HG03139 (cell line): ENCODE measurements at regions not wholly inside any gene's neighbourhood (a gene's known extent, or its start where the extent isn't known, plus 50 kb on each side); places are given as distances from the start of the nearest gene placed in this dataset.

Source experiments
- ATAC-seq: cut with Tn5 transposase; IDR thresholded peaks from one replicate; pipeline ENCODE4 v1.9.1; 2021; ENCODE audit not compliant: unreplicated experiment

DNA sequence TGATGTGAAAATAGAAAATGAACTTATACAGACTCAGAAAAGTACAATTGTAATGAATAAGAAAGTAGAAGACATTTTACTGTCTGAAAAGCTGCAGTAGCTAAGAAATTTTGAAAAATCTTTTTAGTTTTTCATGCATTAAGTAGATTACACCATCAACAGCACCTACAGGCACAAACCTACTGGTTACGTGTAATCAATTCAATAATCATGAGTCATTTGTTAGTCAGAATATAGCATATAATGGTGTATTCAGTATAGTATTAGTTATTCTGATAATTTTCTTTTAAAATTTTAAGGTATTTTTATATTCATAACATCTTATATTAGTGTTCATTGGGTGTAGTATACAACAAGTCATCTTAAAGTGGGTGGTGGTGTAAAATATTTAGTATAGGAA, 550.5 kb upstream of the GBE1 start:
- no peak for ATAC-seq

DNA sequence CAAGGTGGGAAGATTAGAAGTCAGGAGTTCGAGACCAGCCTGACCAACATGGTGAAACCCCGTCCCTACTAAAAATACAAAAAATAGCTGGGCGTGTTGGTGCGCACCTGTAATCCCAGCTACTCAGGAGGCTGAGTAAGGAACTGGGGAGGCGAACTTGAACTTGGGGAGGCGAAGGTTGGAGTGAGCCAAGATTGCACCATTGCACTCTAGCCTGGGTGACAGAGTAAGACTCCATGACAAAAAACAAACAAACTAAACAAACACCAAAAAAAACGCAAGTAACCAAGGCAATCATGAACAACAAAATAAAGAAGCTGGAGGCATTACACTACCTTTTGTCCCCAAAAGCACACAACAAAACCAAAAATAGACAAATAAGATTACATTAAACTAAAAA, 547.3 kb upstream of the GBE1 start:
- ATAC-seq: no peak

DNA sequence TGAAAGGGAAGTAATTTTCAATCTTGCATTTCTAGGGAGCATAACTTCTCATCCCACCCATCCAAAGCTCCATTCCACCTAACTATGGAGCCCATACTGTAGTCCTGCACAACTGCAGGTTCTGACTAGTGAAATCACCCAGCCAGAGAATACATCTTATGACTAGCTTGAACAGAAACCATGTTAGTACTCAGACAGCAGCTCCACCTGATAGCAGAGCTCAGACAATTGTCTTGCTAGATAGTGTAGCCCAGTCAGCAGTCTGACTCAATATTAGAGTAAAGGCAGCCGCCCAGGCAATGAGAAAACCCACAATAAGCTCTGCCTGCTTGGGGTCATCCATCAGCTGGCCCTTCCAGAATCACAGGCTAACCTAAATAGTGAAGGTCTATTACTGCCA, 544.7 kb upstream of the GBE1 start:
- ATAC-seq: no peak

DNA sequence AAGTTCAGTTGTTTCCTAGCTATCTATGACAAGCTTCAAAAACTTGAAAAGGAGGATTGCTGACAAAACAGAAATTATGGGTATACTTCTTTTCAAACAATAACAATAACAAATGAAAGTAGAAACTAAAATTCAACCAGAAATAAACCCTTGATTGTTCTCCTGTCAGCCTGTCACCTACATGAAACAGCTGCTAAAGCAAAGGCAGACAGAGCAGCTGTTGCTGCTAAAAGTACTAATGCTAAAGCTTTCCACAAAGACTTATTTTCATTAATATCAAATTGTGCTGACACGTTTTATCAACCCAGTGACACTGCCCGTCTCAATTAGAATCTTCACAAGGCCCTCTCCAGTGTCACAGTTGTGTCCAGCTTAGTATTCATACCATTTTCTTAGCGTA, 533.2 kb upstream of the GBE1 start:
- ATAC-seq: no peak

DNA sequence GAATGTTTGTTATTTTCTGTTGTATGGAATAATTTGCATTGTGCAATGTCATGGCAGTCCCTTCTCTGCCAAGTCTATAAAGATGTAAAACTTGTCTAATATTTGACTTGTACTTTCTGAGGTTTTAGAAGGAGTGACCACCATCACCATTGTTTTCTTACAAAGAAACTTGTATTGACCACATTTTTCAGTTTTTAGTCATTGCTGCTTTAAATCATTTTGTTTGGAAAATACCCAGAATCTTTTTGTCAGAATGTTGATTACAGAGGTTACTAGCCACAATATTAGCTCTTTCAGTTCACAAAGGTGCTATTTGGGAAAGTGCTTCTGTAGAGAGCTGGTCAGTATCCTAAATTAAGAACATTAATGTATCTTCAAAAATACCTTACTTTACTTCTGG, 532.4 kb upstream of the GBE1 start:
- ATAC-seq: peak; percentile 74

DNA sequence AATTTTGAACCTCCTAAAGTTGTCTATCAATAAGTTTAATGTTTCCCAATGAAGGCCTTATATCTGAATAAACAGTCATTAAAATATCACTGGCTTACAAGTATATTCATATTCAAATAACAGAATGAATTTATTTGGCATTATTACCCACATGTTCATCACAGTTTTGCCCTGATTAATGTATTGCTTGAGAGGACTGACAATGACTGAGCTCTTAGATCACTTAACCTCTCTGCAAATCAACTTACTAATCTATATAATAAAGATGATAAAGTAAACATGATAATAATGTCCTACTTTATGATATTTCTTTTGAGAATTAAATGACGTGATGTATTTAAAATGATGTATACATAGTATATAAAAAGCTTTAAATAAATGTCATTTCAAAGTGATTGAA, 532.0 kb upstream of the GBE1 start:
- no peak for ATAC-seq

DNA sequence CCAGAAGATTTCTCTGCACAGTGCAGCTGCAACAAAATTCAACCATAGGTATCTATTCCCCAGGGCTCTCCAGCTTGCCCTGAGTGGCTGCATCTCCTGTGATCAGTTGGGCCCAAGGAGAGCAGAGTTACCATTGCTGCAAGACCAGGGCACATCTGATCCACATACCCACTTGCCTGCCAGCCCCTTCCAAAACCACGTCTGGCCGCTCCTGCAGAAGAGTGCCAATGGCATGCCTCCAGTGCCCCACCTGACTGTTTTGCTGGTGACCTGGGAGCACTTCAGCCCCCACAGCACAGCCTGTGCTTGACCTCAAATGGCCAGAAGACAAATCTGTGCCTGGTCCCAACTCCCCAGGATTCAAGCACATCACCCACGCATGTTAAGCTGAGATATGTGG, 526.1 kb upstream of the GBE1 start:
- no peak for ATAC-seq

DNA sequence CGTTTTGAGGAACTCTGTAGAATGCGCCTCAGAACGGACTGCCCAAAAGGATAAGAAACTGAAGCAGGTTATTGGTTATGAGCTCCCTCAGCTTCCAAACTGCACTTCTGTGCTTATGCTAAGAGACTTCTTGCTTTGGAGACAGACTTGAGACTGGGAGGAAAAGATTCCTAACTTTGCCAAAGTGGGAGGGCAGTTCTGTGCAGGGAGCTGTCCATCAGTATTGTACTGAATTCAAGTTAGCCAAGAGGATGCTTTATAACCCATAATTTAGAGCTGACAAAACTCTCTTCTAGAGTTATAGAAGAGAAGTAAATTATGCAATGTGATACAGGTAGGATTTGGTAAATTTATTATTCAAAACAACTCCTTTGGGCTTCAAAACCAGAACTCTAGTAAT, 519.8 kb upstream of the GBE1 start:
- ATAC-seq: no peak

DNA sequence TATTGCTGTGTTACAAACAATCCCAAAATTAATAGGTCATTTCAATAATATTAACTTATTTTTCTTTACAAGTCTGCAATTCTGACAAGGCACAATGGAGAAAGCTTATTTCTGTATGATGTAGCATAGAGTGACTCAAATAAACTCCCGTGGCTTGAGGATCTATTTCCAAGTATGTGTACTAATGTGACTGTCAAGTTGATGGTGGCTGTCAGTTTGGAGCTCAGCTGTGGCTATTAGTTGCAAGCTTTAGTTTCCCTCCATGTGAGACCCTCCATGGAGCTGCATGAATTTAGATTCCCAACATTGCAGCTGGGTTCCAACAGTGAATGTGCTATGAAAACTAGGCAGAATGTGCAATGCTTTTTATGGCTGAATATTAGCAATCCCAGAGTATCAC, 515.5 kb upstream of the GBE1 start:
- ATAC-seq: no peak

DNA sequence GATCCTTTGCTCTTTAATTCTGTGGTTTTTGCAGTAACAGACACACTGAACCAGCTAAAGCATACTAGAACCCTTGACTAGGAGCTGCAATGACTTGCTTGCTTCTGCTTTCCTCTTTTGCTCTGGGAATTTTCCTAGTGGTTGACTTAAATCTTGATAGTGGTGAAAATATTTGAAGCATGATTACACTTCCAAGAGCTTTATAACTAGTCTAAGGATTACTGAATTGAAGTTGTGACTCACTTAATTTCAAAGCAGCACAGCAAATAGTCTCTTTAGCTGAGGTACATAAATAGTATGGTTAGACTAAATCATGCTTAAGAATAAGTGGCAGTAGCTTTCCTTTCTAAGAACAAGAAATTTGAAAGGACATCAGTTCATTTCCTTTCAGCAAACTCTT, 513.5 kb upstream of the GBE1 start:
- no peak for ATAC-seq

DNA sequence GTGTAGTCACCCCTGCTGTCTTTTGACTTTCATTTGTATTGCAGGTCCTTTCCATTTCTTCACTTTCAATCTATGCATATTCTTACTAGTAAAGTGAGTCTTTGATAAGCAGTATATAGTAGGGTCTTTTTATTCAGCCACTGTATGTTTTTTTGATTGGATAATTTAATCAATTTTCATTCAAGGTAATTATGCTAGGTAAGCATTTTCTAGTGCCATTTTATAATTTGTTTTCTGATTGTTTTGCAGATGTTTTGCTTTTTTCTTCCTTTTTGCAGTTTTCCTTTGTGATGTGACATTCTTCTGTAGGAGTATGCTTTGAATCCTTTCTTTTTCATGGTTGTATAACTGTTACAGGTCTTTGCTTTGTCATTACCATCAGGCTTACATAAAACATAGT, 504.3 kb upstream of the GBE1 start:
- no peak for ATAC-seq

DNA sequence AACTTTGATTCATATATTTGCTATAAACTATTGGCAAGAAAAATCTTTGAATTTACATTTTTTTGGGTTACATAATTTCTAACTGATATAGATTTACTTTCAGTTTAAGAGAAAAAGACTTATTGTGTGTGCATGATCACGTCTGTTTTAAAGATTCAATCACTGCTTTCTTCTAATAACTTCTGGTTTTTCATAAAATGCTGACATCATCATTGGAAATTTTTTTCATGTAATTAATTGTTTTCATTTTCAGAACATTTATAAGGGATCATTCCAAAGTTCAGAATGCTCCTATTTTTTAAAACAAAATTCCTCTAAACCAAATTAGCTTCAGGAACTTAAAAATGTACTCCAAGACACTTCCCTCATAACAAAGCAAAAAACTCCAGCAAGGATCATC, 500.7 kb upstream of the GBE1 start:
- ATAC-seq: no peak

DNA sequence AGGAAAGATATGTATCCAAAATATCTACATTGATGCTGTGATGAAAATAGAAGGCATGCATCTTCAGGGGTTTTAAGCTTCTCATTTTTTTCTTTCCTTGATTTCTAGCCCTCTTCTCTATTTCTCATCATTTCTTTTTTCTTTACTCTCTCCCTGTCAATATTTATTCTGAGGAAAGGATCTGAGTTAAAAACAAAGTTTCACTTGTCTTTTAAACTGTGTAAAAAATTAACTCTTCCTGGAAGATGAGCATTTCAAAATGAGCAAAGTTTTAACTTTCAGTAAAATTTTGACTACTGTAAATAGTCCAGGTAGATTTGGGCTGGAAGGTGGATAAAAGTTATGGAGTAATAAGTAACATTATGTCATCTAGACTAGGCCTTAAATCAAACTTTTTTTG, 500.2 kb upstream of the GBE1 start:
- ATAC-seq: no peak

DNA sequence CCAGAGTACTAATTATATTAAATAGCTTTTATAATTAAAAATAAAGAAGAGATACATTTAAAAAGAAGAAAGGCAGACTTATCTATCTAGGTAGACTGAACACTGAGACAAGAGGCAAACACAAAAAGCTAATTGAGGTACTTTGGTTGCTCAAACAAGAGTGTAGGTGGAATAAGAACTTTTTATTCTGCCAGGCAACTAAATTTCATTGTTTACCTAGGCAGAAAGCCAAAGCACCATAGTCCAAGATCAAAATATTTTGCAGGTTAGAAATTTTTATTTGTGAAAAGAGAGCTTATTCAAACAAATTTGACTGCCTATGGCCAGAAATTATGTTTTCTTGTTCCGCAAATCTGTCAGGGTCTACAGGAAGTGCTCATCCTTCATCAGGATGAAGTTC, 499.6 kb upstream of the GBE1 start:
- no peak for ATAC-seq

DNA sequence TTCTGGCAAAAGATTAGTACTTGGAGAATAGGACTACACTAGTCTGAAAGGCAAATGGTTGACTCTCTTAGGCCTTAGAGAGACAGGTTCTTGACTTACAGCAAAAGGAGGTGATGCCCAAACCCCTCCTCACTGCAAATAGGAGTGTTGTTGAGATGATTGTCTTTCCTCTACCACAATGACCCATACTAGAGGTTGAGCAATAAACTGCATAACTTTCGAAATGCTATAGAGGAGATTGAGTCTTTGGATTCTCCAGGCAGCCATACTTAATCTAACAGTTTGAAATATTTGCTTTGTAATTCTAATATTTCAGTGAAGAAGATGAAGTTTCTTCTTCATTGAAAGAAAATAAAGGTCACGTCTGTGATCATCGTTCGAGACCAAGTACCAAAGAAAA, 498.5 kb upstream of the GBE1 start:
- no peak for ATAC-seq

DNA sequence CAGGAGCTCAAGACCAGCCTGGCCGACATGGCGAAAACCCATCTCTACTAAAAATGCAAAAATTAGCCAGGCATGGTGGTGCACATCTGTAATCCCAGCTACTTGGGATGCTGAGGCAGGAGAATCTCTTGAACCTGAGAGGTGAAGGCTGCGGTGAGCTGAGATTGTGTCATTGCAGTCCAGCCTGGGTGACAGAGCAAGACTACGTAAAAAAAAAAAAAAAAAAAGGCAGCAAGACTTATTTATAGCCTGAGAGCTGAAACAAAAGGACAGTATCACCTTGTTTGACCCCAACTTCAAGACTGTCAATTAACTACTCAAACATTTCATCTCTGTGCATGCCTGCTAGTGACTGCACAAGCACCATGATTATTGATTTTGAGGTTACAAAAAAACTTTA, 478.9 kb upstream of the GBE1 start:
- ATAC-seq: no peak

DNA sequence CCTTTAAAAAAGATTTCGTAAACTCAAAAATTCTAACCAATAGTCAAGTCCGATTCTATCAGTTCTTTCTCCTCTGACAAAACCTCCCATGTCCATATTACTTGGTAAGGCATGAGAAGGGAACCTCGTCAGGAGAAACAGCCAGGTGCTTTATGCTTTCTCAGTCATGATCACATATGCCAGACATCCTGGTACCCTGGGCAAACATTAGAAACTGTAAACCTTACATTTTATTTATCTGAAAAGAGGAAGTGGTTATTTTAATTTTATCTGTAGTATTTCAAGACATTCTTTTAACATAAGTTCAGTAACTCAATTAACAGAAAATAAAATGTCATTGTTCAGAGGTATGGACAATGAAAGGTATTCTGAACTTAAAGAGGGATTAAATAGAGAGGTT, 474.8 kb upstream of the GBE1 start:
- ATAC-seq: no peak

DNA sequence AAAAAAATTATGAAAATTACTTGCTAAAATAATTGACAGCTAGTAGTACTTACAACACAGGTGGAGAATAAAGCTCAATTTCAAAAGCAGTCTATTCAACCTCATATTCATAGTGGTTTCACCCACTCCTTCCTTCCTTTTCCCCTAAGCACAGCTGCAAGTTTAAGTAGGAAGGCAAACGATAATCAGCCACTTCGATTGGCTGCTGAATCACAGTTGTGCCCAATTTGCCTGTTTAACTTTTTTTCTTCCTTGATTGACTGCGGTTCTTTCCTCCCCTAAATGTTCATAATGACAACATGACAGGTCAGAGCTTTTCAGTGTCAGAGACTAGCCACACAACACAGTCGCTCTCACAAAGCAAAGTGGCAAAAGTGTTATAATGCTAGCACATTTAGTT, 468.0 kb upstream of the GBE1 start:
- ATAC-seq: peak; percentile 77

DNA sequence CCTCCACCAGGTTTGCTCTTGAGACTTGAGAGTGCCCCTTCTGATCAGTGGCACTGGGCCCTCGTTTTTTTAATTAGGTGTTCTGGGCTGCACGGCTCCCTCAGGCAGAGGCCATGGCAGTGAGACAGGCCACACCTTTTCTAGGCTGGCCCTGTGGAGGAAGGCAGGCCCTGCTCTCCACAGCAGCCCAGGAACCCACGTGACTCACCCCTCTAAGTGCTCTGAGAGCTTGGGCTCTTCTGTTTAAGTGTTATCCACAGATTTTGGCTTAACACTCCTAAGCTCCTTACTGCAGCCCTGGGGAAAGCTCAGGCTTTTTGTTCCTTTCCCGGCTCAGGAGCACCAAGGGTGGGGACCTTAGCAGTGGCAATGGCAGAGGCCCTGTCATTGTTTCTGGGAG, 463.2 kb upstream of the GBE1 start:
- no peak for ATAC-seq

DNA sequence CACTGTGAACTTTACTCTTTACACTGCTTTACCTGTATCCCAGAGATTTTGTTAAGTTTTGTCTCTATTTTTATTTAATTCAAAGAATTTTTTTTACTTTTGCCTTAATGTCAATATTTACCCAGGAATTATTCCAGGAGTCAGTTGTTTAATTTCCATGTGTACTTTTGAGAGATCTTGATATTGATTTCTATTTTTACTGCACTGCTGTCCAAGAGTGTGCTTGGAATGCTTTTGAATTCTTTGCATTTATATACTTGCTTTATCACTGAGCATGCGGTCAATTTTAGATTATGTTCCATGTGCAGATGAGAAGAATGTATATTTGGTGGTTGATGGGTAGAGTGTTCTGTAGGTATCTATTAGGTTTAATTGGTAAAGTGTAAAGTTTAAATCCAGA, 461.0 kb upstream of the GBE1 start:
- ATAC-seq: no peak

DNA sequence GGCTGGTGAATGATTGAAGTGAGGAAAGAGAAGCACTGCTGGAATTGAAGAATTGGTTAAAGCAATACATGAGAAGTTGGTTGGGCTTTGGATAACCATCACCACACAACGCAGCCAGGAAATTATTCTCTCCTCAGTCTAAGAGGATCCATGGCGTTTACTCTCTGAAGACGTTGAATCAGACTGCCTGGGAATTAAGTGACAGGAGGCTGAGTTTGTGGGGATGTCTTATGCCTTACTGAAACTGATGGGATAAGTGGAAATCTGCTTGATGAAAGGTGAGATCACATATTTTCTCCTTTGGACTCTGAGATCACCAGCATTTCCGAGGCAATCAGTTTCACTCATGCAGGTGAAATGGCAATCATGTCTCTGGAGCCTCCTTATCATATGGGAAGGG, 456.1 kb upstream of the GBE1 start:
- no peak for ATAC-seq

DNA sequence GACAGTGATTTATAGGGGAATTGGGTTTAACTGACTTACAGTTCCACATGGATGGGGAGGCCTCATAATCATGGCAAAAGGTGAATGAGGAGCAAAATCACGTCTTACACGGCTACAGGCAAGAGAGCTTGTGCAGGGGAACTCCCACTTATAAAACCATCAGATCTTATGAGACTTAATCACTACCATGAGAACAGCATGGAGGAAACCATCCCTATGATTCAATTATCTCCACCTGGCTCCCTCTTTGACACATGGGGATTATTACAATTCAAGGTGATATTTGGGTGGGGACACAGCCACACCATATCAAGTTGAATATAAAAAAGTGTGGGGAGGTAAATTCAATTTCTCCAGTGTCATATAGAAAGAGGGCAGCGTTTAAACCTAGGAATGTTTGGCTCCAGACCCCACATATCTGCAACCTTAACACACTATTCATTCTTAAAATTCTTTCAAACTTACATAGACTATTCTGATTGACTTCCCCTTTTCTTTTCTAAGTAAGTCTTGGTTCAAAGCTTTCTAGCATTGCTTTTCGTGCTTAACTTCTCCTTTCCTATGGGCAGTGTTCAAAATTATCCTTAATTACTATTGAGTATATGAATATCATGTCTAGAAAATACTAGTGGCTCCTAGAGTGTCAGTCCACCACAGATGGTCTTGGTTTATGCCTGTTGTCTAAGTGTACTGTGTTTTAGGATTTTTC, 446.7 kb upstream of the GBE1 start:
- no peak for ATAC-seq

DNA sequence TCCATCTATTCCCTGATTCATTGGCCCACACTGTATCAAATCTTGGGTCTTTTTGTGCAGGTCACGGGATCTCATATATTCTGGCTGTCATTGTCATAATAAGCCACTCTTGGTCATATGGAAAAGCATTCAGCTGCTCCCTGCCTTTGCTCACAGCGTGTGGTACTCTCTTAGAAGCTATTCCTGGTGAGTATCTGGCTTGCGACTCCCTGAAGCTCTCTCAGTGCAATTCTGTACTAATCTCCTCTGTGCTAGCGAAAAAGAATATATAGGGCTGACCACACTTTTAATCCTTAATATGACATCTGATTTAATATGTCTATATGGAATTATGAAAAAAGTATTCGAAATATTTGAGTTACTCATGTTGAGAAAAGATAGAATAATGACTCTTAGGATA, 440.8 kb upstream of the GBE1 start:
- no peak for ATAC-seq

DNA sequence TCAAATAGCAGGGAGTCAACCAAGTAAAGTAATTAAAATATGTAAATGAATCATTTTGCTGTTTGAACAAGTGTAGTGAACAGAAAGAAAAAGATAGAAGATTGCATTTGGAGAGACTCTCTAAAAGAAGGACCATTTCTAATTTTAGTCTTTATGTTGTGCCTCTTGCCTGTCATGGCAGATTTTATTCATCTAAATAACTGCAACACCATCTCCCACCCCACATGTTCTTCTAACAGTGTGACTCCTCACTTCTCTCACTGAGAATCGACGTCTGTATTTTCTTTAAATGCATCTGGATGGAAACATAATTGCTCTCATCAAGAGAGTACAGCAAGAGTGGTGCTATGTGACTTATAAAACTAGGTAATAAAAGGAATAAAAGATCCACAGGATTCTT, 439.9 kb upstream of the GBE1 start:
- ATAC-seq: no peak
